ENCODE measurements at regions not wholly inside any gene's neighbourhood (a gene's known extent, or its start where the extent isn't known, plus 50 kb on each side); places are given as distances from the start of the nearest gene placed in this dataset.

DNA sequence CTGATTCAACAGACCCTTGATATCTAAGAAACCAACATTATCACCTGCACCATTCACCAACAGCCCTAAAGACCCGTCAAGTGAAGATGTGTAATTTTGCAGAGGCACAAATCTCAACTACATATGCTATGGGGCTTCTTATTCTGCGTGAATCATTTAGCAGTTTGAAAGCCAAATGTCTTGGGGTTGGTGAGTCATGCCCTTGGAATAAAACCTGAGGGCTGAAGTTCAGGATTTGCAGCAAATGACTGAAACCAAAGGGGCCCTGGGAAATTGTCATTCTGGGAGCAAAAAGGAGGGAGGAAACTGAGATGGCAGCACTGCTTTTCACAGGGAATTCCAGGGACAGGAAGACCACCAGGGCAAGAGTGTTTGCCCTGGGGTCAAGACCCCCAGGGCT is 79.2 kb upstream of the TNR start:
- no peak for DNase-seq

DNA sequence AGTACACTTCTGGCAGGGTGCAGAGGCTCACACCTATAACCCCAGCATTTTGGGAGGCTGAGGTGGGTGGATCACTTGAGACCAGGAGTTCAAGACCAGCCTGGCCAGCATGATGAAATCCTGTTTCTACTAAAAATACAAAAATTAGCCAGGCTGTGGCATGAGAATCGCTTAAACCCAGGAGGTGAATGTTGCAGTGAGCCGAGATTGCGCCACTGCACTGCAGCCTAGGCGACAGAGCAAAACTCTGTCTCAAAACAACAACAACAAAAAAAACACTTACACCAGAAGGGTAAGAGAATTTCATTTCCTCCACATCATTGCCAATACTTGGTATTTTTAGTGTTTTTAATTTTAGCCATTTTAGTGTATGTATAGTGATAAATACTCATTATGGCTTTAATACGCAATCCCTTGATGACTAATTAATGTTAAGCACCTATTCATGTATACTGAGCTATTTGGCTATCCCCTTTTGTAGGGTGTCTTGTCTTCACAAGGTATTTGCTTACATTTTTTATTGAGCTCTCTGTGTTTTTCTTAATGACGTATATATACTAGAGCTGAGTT is 77.1 kb upstream of the TNR start:
- no peak for DNase-seq

- DNase-seq = no peak
These were observed 75.5 kb upstream of the TNR start for GRCh38 chr1:175818929-175819328.

- no peak for DNase-seq
These were observed 74.0 kb upstream of the TNR start for GRCh38 chr1:175817445-175817844.

DNA sequence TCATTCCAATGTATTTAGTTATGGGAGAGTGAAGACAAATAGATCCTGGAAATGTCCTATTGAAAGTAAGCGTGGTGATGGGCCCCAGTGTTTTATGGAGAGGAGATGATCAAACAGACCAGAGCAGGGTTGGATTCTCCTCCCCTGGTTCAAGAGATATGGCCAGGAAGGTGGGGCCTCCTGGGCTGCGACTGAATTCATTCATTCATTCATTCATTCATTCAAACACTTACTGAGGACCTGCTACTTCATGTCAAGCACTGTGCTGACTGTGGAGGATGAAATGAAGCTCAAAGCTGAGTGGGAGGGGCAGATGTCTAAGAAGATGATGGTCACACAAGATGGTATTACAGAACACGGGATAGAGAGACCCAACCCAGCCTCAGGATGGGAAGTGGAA is 71.5 kb upstream of the TNR start:
- no peak for DNase-seq

- no peak for DNase-seq
These were observed 69.5 kb upstream of the TNR start for GRCh38 chr1:175812936-175813335.

DNA sequence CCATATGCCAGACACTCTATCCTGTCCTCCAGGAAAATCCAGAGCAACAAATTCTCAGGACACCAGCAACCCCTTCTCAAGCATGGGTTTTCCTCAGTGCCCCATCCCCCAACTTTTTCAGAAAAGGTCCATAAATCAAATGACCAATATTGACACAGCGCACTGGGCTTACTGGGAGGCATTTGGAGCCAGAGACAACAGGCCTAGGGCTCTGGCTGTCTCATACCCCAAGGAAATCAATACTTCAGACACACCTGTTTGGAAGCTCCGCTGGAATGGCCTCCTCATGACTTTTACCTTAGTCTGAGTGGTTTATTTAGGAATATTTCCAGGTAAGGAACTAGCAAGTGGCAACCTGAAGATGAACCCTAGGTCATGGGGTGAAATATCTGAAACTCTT is 66.9 kb upstream of the TNR start:
- DNase-seq = no peak

DNA sequence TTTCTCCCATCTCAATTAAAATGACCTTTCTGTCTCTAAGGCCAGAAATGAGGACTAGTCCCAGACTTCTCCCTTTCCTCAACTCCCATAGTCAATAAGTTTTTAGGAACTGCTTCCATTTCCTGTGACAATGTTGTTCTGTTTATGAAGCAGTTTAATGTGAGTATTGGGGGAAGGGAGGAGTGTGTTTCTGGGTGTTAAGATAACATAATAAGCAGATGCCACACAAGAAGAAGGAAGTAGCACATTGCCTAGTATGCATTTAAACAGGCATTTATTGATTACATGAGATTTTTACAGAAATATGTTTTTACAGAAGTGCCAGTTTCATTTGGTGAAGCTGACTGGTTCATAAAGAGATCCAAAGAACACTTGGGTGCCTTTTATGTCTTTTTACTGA is 65.6 kb upstream of the TNR start:
- no peak for DNase-seq

DNA sequence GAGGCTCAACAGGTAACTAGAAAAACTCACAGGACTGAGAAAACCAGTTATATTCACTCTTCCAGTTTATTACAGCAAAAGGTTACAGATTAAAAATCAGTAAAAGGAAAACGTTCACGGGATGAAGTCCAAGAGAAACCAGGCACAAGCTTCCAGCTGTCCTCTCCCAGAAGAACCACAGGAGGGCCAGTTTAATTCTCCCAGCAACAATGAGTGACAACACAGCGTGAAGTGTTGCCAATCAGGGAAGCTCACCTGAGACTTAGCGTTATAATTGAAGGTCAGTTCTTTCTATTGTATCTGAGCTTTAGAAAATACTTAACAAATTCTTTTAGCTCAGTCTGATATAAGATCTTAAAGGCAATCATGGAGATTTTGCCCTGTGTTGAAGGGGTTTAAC is 65.2 kb upstream of the TNR start:
- DNase-seq = no peak

DNA sequence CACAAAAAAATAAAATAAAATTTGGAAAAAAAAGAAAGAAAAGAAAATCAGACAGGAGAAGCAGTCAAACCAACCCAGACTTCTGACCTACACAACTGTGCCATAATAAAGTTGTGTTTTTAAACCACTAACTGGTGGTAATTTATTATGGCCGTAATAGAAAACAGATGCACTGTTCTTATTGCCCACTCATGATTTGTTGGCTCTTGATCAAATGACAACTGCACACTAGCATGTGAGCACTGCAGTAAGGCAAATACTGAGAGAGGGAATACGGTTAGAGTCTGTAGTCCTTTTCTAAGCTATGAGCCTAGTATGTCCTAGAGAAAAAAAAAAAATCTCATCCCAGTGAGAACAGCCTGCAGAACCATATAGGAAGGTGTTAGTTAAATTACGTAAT is 61.2 kb upstream of the TNR start:
- DNase-seq = no peak

GRCh38 chr1:175803413-175803812 is 60.0 kb upstream of the TNR start:
- no peak for DNase-seq

- DNase-seq = no peak
These were observed 59.2 kb upstream of the TNR start for GRCh38 chr1:175802407-175803123.

DNA sequence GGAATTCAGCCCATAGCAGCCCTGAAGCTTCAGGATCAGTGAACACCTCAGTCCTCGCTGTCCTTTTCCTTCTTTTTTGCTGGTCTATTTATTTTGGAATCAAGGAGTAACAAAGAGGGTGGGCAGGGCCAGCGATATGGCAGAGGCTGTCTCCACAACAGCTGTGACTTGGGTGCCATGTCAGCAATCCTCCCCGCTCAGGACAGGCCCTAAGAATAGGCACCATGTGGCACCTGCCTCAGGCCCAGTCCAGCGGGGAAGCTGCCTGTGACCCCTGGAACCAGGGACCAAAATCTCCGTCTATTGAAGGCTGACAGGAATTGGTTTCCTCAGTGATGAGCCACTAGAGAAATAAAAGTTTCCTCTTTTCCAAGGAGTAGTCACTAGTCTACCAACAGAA is 58.6 kb upstream of the TNR start:
- DNase-seq = no peak

GRCh38 chr1:175797576-175797975 is 54.2 kb upstream of the TNR start:
- no peak for DNase-seq

DNA sequence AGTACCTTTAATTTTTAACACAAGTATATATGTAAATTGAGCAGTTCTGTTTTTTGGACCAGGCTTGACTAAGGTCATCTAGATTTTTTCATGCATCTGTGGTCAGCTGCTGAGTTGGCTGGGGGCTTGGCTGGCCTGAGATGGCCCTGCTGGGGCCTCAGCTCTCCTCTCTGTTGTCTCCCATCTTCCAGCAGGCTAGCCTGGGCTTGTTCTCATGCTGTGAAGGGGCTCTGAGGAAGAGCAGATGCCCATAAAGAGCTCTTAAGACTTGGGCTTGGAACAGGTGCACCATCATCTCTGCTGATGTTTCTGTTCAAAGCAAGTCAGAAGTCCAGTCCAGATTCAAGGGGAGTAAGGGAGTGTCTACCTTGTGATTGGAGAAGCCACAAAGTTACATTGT is 51.2 kb upstream of the TNR start:
- DNase-seq = no peak

DNA sequence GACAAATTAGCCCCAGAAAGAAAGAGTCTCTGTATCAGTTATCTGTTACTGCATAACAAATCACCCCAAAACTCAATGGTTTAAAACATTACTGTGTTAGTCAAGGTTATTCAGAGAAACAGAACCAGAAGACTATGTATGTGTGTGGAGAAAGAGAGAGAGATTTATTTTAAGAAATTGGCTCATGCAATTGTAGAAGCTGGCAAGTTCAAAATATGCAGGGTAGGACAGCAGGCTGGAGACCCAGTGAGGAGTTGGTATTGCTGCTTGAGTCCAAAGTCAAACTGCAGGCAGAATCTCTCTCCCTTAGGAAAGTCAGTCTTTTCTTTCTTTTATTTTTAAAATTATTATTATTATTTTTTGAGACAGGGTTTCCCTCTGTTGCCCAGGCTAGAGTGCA is 50.2 kb upstream of the TNR start:
- no peak for DNase-seq

Data from NCI-H1417 treated with DMSO at 0.1 percent for 48 hours (cell line).